ENCODE measurements at regions not wholly inside any gene's neighbourhood (a gene's known extent, or its start where the extent isn't known, plus 50 kb on each side); places are given as distances from the start of the nearest gene placed in this dataset.

DNA sequence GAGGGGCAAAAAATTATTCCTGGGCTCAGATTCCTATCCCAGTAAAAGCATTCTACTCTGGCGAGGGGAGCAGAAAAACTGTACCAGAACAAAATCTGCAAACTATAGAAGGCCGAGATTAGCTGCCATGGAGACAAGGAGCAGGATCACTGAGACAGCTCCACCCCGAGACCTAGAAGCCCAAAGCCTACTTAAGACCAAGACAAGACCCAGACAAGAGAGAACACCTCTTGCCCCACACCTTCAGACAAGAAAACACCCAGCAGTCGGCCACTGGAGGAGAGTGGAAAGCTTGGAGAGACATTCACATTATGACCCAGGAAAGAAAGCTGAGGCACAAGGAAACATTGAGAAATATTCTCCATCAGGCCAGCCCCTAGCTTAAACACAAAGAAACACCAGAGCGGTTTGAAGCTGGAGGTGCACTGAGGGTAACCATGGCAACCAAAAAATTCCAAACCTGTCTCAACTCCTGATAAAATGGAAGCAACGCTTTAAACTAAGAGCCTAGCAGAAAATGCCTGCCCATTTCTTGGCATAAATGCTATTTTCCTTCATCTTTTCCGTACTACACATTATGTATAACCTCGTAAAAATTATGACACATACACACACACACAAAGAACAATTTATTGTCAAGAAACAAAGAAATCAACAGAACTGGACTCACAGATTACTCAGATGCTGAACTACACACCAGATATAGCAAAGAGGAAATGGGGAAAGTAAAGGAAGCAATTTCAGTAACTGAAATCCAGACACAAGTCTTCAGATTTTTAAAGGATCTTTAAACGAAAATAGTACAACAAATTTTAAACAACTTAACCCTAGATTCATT, 53.8 kb upstream of the FTMT start:
- TF ChIP-seq SIN3A (IDR thresholded peaks at IDR 0.05; ENCODE audit: borderline replicate concordance, low read depth, low read length) (no peak), ZNF225 (CRISPR knock-in tag; IDR thresholded peaks at IDR 0.05) (no peak)
